H9 (cell line): ENCODE measurements at regions not wholly inside any gene's neighbourhood (a gene's known extent, or its start where the extent isn't known, plus 50 kb on each side); places are given as distances from the start of the nearest gene placed in this dataset.
A peak's percentile ranks its signal among the peaks of the same experiment; 100 is the strongest.

Experiments
- DNase-seq: peaks from one replicate; pipeline ENCODE4 v3.0.0-alpha.2; 2017
- H2AFZ ChIP-seq: one replicate; pipeline ENCODE4 v1.6.1; 2013; ENCODE audit warnings: mild to moderate bottlenecking, low read length, control low read depth, moderate library complexity
- H2AK5ac ChIP-seq: 2 replicates; pipeline ENCODE4 v1.6.1; 2013; ENCODE audit warnings: low read length, control low read depth, mixed read lengths; ENCODE audit not compliant: insufficient read length
- H2BK120ac ChIP-seq: one replicate; pipeline ENCODE4 v1.6.1; 2013; ENCODE audit warnings: low read depth, mild to moderate bottlenecking, low read length, control low read depth, inconsistent platforms; ENCODE audit not compliant: poor library complexity, severe bottlenecking
- H2BK12ac ChIP-seq: 2 replicates; pipeline ENCODE4 v1.6.1; 2013; ENCODE audit warnings: low read length, control low read depth, mixed read lengths, low read depth; ENCODE audit not compliant: insufficient read length
- H2BK15ac ChIP-seq: 2 replicates; pipeline ENCODE4 v1.6.1; 2013; ENCODE audit warnings: low read depth, low read length, control low read depth
- H2BK20ac ChIP-seq: one replicate; pipeline ENCODE4 v1.6.1; 2013; ENCODE audit warnings: low read depth, mild to moderate bottlenecking, low read length, control low read depth, inconsistent platforms; ENCODE audit not compliant: poor library complexity, severe bottlenecking
- H2BK5ac ChIP-seq: 2 replicates; pipeline ENCODE4 v1.6.1; 2013; ENCODE audit warnings: low read length, control low read depth, mixed read lengths; ENCODE audit not compliant: insufficient read length
- H3K14ac ChIP-seq: 2 replicates; pipeline ENCODE4 v1.6.1; 2013; ENCODE audit warnings: low read length, control low read depth; ENCODE audit not compliant: insufficient read depth
- H3K18ac ChIP-seq: 2 replicates; pipeline ENCODE4 v1.6.1; 2013; ENCODE audit warnings: low read depth, mild to moderate bottlenecking, mixed read lengths, low read length, control low read depth; ENCODE audit not compliant: insufficient read length
- H3K23ac ChIP-seq: 2 replicates; pipeline ENCODE4 v1.6.1; 2013; ENCODE audit warnings: low read length, control low read depth, mixed read lengths, low read depth; ENCODE audit not compliant: insufficient read length
- H3K23me2 ChIP-seq: 2 replicates; pipeline ENCODE4 v1.6.1; 2013; ENCODE audit warnings: low read depth, mild to moderate bottlenecking, mixed read lengths, low read length, control low read depth; ENCODE audit not compliant: insufficient read length, poor library complexity, severe bottlenecking
- H3K27ac ChIP-seq: 2 replicates; pipeline ENCODE4 v1.5.1; 2013; ENCODE audit warnings: low read length, control low read depth, mixed read lengths, low read depth; ENCODE audit not compliant: insufficient read length
- H3K27me3 ChIP-seq: 2 replicates; pipeline ENCODE4 v1.6.1; 2013; ENCODE audit warnings: low read length, control low read depth, inconsistent platforms; ENCODE audit not compliant: insufficient read depth
- H3K4ac ChIP-seq: 2 replicates; pipeline ENCODE4 v1.6.1; 2013; ENCODE audit warnings: low read depth, mild to moderate bottlenecking, control low read depth, inconsistent platforms, low read length, moderate library complexity
- H3K4me1 ChIP-seq: 2 replicates; pipeline ENCODE4 v1.6.1; 2013; ENCODE audit warnings: low read length, control low read depth, inconsistent platforms; ENCODE audit not compliant: insufficient read depth
- H3K4me2 ChIP-seq: 2 replicates; pipeline ENCODE4 v1.6.1; 2013; ENCODE audit warnings: low read length, control low read depth, mixed read lengths; ENCODE audit not compliant: insufficient read length, insufficient read depth
- H3K56ac ChIP-seq: 2 replicates; pipeline ENCODE4 v1.6.1; 2013; ENCODE audit warnings: low read depth, mild to moderate bottlenecking, mixed read lengths, low read length, control low read depth; ENCODE audit not compliant: insufficient read length
- H3K79me1 ChIP-seq: 2 replicates; pipeline ENCODE4 v1.6.1; 2013; ENCODE audit warnings: low read depth, mild to moderate bottlenecking, moderate library complexity, low read length, control low read depth, inconsistent platforms; ENCODE audit not compliant: insufficient read depth, poor library complexity, severe bottlenecking
- H3K79me2 ChIP-seq: 2 replicates; pipeline ENCODE4 v1.6.1; 2013; ENCODE audit warnings: low read length, control low read depth, inconsistent platforms; ENCODE audit not compliant: insufficient read depth
- H3K9ac ChIP-seq: 2 replicates; pipeline ENCODE4 v1.6.1; 2013; ENCODE audit warnings: low read length, control low read depth, mixed read lengths; ENCODE audit not compliant: insufficient read length; ENCODE audit errors: extremely low read depth
- H3K9me3 ChIP-seq: one replicate; pipeline ENCODE4 v1.6.1; 2013; ENCODE audit warnings: low read depth, low read length, inconsistent platforms; ENCODE audit not compliant: control insufficient read depth
- H3T11ph ChIP-seq: one replicate; pipeline ENCODE4 v1.6.1; 2013; ENCODE audit warnings: mild to moderate bottlenecking, low read length, control low read depth, inconsistent platforms
- H4K20me1 ChIP-seq: one replicate; pipeline ENCODE4 v1.6.1; 2013; ENCODE audit not compliant: control insufficient read depth, insufficient read length, insufficient read depth
- H4K5ac ChIP-seq: 2 replicates; pipeline ENCODE4 v1.6.1; 2013; ENCODE audit warnings: low read depth, mild to moderate bottlenecking, mixed read lengths, low read length, control low read depth; ENCODE audit not compliant: insufficient read length
- H4K8ac ChIP-seq: replicated peaks from 2 replicates; pipeline ENCODE4 v1.6.1; 2013; ENCODE audit warnings: low read length, control low read depth, mixed read lengths, low read depth; ENCODE audit not compliant: insufficient read length
- H4K91ac ChIP-seq: 2 replicates; pipeline ENCODE4 v1.6.1; 2013; ENCODE audit warnings: low read depth, mild to moderate bottlenecking, moderate library complexity, mixed read lengths, low read length, control low read depth; ENCODE audit not compliant: insufficient read length
- H3K27ac Mint-ChIP-seq, 3 experiments: 2 replicates in 2 of 3; 3 replicates in 1 of 3; pipeline ENCODE4 v1.8.0; 2020 to 2021; ENCODE audit warnings: mixed read lengths in 3 of 3, mild to moderate bottlenecking in 1 of 3, moderate library complexity in 1 of 3
- H3K27me3 Mint-ChIP-seq: 2 replicates; pipeline ENCODE4 v1.8.0; 2021; ENCODE audit warnings: low read depth, mild to moderate bottlenecking, moderate library complexity, mixed read lengths
- H3K36me3 Mint-ChIP-seq, 3 experiments: 2 replicates in 2 of 3; 3 replicates in 1 of 3; pipeline ENCODE4 v1.8.0; 2020 to 2021; ENCODE audit warnings: low read depth in 3 of 3, mixed read lengths in 3 of 3; ENCODE audit not compliant: insufficient read depth in 1 of 3
- H3K4me1 Mint-ChIP-seq, 2 experiments: 2 replicates each; pipeline ENCODE4 v1.8.0; 2020; ENCODE audit warnings: mixed read lengths in 2 of 2
- H3K4me3 Mint-ChIP-seq, 2 experiments: 2 replicates in 1 of 2; 3 replicates in 1 of 2; pipeline ENCODE4 v1.8.0; 2020 to 2021; ENCODE audit warnings: mild to moderate bottlenecking in 2 of 2, mixed read lengths in 2 of 2, moderate library complexity in 1 of 2
- H3K9me3 Mint-ChIP-seq, 2 experiments: 2 replicates in 1 of 2; 3 replicates in 1 of 2; pipeline ENCODE4 v1.8.0; 2020; ENCODE audit warnings: mild to moderate bottlenecking in 2 of 2, mixed read lengths in 2 of 2, moderate library complexity in 1 of 2
- CTCF ChIP-seq: fragments of 200-600 bp; sonication (generic); conservative IDR thresholded peaks from 3 replicates; pipeline ENCODE4 v1.8.0; 2021; ENCODE audit warnings: antibody characterized with exemption, mild to moderate bottlenecking
- WGBS: extraction: QIAGEN DNeasy Blood & Tissue Kit; methylation state at CpG from one replicate; pipeline ENCODE4 v1.1.7; 2013; ENCODE audit warnings: missing lambda C conversion rate, low lambda C conversion rate, mixed read lengths; ENCODE audit not compliant: insufficient read length; ENCODE audit errors: extremely low coverage; 5-methylcytosine and 5-hydroxymethylcytosine counted together

- H4K8ac ChIP-seq: no peak overlapping the region
- H3K56ac ChIP-seq: no peak overlapping the region
- H2BK20ac ChIP-seq: no peak overlapping the region
- DNase-seq: peak; percentile 88
- no peaks in the 10 kb centered on the region for H3K79me2 ChIP-seq
- peaks cover 4% of the 10 kb centered on the region; the same call in 1 of the 2 replicates for H3K4me1 ChIP-seq
- no peak overlapping the region for H2AFZ ChIP-seq
- no peak overlapping the region for H2BK15ac ChIP-seq
- H3K4ac ChIP-seq: no peak overlapping the region
- Mint-ChIP-seq H3K9me3 (no peaks in the 10 kb centered on the region), H3K27me3 (no peaks in the 10 kb centered on the region), H3K4me3 (no peak overlapping the region), H3K27ac (no peak overlapping the region), H3K36me3 (peaks cover 0 to 6% (median 1%) of the 10 kb centered on the region in 3 experiments; a peak in 4 of 7 replicates), H3K4me1 (peaks cover 39 to 40% of the 10 kb centered on the region in 2 experiments)
- H3K23me2 ChIP-seq: no peaks in the 10 kb centered on the region
- H3K4me2 ChIP-seq: no peak overlapping the region
- no peaks in the 10 kb centered on the region for H3K9me3 ChIP-seq
- no peak overlapping the region for H3K23ac ChIP-seq
- no peaks in the 10 kb centered on the region for H4K20me1 ChIP-seq
- H4K5ac ChIP-seq: no peak overlapping the region
- H3K79me1 ChIP-seq: no peaks in the 10 kb centered on the region
- no peak overlapping the region for H3K18ac ChIP-seq
- no peak overlapping the region for H3K14ac ChIP-seq
- no peak overlapping the region for H4K91ac ChIP-seq
- H3T11ph ChIP-seq: no peak overlapping the region
- no peak overlapping the region for H2BK5ac ChIP-seq
- no peak overlapping the region for H2BK120ac ChIP-seq
- H3K27ac ChIP-seq: no peak overlapping the region
- no peak overlapping the region for H3K9ac ChIP-seq
- peak; percentile 86 for TF ChIP-seq CTCF
- H3K27me3 ChIP-seq: no peaks in the 10 kb centered on the region
- no peak overlapping the region for H2BK12ac ChIP-seq
- WGBS: no CpG with 5 or more reads among the region's 4 CpGs
- H2AK5ac ChIP-seq: no peak overlapping the region
Measured at GRCh38 chr13:74040200-74040599, 94.0 kb downstream of the KLF12 start.
